ENCODE measurements at regions not wholly inside any gene's neighbourhood (a gene's known extent, or its start where the extent isn't known, plus 50 kb on each side); places are given as distances from the start of the nearest gene placed in this dataset.
"Not testable (repeated sequence)": the region's sequence is repeated elsewhere in the genome, so short reads cannot be mapped to it uniquely, and the experiment has no call there.

- no peak for DNase-seq (ENCODE audit: low read depth, low spot score)
Measured at GRCh38 chr5:116756531-116756930, 181.9 kb upstream of the SEMA6A start.

- DNase-seq (ENCODE audit: low read depth, low spot score): no peak
Measured at GRCh38 chr5:116754556-116754955, 179.9 kb upstream of the SEMA6A start.

- DNase-seq (ENCODE audit: low read depth, low spot score): no peak
Measured at GRCh38 chr5:116751684-116752083, 177.1 kb upstream of the SEMA6A start.

GRCh38 chr5:116750631-116751580 is 176.3 kb upstream of the SEMA6A start:
- DNase-seq (ENCODE audit: low read depth, low spot score): no peak

- DNase-seq (ENCODE audit: low read depth, low spot score): no peak
Measured at GRCh38 chr5:116747881-116748280, 173.3 kb upstream of the SEMA6A start.

- no peak for DNase-seq (ENCODE audit: low read depth, low spot score)
Measured at GRCh38 chr5:116746668-116747067, 172.0 kb upstream of the SEMA6A start.

- no peak for DNase-seq (ENCODE audit: low read depth, low spot score)
Measured at GRCh38 chr5:116740771-116741170, 166.1 kb upstream of the SEMA6A start.

GRCh38 chr5:116739571-116739970 is 164.9 kb upstream of the SEMA6A start:
- DNase-seq (ENCODE audit: low read depth, low spot score): no peak

- DNase-seq (ENCODE audit: low read depth, low spot score): no peak
Measured at GRCh38 chr5:116738615-116739261, 164.1 kb upstream of the SEMA6A start.

GRCh38 chr5:116738239-116738614 is 163.6 kb upstream of the SEMA6A start:
- no peak for DNase-seq (ENCODE audit: low read depth, low spot score)

- no peak for DNase-seq (ENCODE audit: low read depth, low spot score)
Measured at GRCh38 chr5:116736671-116737070, 162.0 kb upstream of the SEMA6A start.

- DNase-seq (ENCODE audit: low read depth, low spot score): no peak
Measured at GRCh38 chr5:116733991-116734975, 159.7 kb upstream of the SEMA6A start.

- no peak for DNase-seq (ENCODE audit: low read depth, low spot score)
Measured at GRCh38 chr5:116732591-116732990, 158.0 kb upstream of the SEMA6A start.

GRCh38 chr5:116731432-116731831 is 156.8 kb upstream of the SEMA6A start:
- DNase-seq (ENCODE audit: low read depth, low spot score): no peak

- DNase-seq (ENCODE audit: low read depth, low spot score): no peak
Measured at GRCh38 chr5:116730706-116731105, 156.1 kb upstream of the SEMA6A start.

- DNase-seq (ENCODE audit: low read depth, low spot score): no peak
Measured at GRCh38 chr5:116730185-116730584, 155.6 kb upstream of the SEMA6A start.

GRCh38 chr5:116727248-116727647 is 152.6 kb upstream of the SEMA6A start:
- no peak for DNase-seq (ENCODE audit: low read depth, low spot score)

- not testable (repeated sequence) for DNase-seq (ENCODE audit: low read depth, low spot score)
Measured at GRCh38 chr5:116726180-116726579, 151.6 kb upstream of the SEMA6A start.

- DNase-seq (ENCODE audit: low read depth, low spot score): no peak
Measured at GRCh38 chr5:116724971-116725370, 150.3 kb upstream of the SEMA6A start.

- DNase-seq (ENCODE audit: low read depth, low spot score): no peak
Measured at GRCh38 chr5:116722651-116723050, 148.0 kb upstream of the SEMA6A start.

GRCh38 chr5:116719106-116719505 is 144.5 kb upstream of the SEMA6A start:
- no peak for DNase-seq (ENCODE audit: low read depth, low spot score)

- no peak for DNase-seq (ENCODE audit: low read depth, low spot score)
Measured at GRCh38 chr5:116718317-116718716, 143.7 kb upstream of the SEMA6A start.

Data from activated CD4-positive, CD25-positive, alpha-beta regulatory T cell treated with anti-CD3 and anti-CD28 coated beads, Interleukin-2, amount 50 U/mL, for 16 hours (primary cell).